Upper lobe of left lung (tissue), 6 donors: ENCODE measurements at regions not wholly inside any gene's neighbourhood (a gene's known extent, or its start where the extent isn't known, plus 50 kb on each side); places are given as distances from the start of the nearest gene placed in this dataset.

Experiments used
- ATAC-seq, 2 donors: fragments of 200-7000 bp; cut with Tn5 transposase; one replicate each; pipeline ENCODE4 v1.9.1; 2022; ENCODE audit warnings: mild to moderate bottlenecking in 2 of 2, moderate library complexity in 2 of 2; ENCODE audit not compliant: low FRiP score in 2 of 2
- DNase-seq, 2 donors: peaks; one replicate each; pipeline ENCODE4 v3.0.0-alpha.2; 2019 to 2020
- H3K27ac ChIP-seq, 4 donors: fragments of 200-600 bp; sonication (generic); one replicate each; pipeline ENCODE4 v1.5.1; 2016 to 2019
- H3K27me3 ChIP-seq, 4 donors: fragments of 200-600 bp; sonication (generic); one replicate each; pipeline ENCODE4 v1.5.1; 2017 to 2019
- H3K36me3 ChIP-seq, 4 donors: fragments of 200-600 bp; sonication (generic); one replicate each; pipeline ENCODE4 v1.5.1; 2016 to 2019
- H3K4me1 ChIP-seq, 4 donors: fragments of 200-600 bp; sonication (generic); one replicate each; pipeline ENCODE4 v1.5.1; 2018 to 2019
- H3K4me3 ChIP-seq, 4 donors: fragments of 200-600 bp; sonication (generic); one replicate each; pipeline ENCODE4 v1.5.1; 2017 to 2019; ENCODE audit warnings: mild to moderate bottlenecking in 2 of 4, moderate library complexity in 1 of 4
- H3K9me3 ChIP-seq, 4 donors: fragments of 200-600 bp; sonication (generic); one replicate each; pipeline ENCODE4 v1.5.1; 2018 to 2019
- EP300 ChIP-seq, 4 donors: sonication (generic); formaldehyde crosslinking; IDR thresholded peaks; one replicate each; pipeline ENCODE4 v1.5.1; 2017; ENCODE audit warnings: antibody characterized with exemption in 4 of 4, control low read depth in 2 of 4
- POLR2A ChIP-seq, 4 donors: fragments of 450-650 bp; IDR thresholded peaks; one replicate each; pipeline ENCODE4 v1.5.1; 2016 to 2017; ENCODE audit warnings: antibody characterized with exemption in 4 of 4, mild to moderate bottlenecking in 2 of 4
- POLR2AphosphoS5 ChIP-seq, 2 donors: sonication (generic); formaldehyde crosslinking; IDR thresholded peaks; one replicate each; pipeline ENCODE4 v1.5.1; 2017; ENCODE audit warnings: antibody characterized with exemption in 2 of 2
- WGBS, 2 donors: methylation state at CpG; one replicate each; pipeline ENCODE4 v1.1.5; 2017 to 2018; 5-methylcytosine and 5-hydroxymethylcytosine counted together
- TF ChIP-seq, protein P1 (sequence below), 6 experiments: fragments of 450-650 bp in 4 of 6; fragments of 200-600 bp in 2 of 6; sonication (generic) in 2 of 6; IDR thresholded peaks; one replicate each; pipeline ENCODE4 v1.5.1; 2016 to 2019; ENCODE audit warnings: antibody characterized with exemption in 6 of 6
- donor health status: DM: no; HTN: no; CAD: no; lungs with moderate emphysema.
- donor health status: DM: no; HTN: yes; CAD: no; lungs with severe emphysema.

DNA sequence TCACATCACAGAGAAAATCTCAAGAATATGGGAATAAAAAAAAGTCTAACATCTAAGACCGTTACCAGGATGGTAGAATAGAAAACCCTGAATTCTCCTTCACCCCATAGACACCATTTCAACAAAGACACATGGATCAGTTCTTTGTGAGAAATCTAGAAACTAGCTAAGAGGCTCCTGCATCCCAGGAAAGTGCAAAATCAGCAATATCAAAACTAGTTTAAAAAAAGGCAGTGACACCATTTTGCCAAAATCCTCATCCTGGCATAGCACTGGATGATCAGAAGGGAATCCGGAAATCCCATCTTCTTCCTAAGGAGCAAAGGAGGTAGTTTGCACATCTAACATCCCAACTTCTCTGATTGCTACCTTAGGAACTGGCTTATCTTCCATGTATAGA, 88.9 kb upstream of the MAGEE2 start:
- H3K9me3 ChIP-seq = peaks cover 0 to 13% (median 0%) of the 10 kb centered on the region in 4 donors
- 73 to 98% methylated on average over 2 of the region's 2 CpGs for WGBS, 2 donors
- no peak overlapping the region for H3K4me3 ChIP-seq
- TF ChIP-seq EP300 (IDR thresholded peaks at IDR 0.05) (no peak), POLR2A (IDR thresholded peaks at IDR 0.05) (no peak), POLR2AphosphoS5 (IDR thresholded peaks at IDR 0.05) (no peak)
- TF ChIP-seq, protein P1, sequence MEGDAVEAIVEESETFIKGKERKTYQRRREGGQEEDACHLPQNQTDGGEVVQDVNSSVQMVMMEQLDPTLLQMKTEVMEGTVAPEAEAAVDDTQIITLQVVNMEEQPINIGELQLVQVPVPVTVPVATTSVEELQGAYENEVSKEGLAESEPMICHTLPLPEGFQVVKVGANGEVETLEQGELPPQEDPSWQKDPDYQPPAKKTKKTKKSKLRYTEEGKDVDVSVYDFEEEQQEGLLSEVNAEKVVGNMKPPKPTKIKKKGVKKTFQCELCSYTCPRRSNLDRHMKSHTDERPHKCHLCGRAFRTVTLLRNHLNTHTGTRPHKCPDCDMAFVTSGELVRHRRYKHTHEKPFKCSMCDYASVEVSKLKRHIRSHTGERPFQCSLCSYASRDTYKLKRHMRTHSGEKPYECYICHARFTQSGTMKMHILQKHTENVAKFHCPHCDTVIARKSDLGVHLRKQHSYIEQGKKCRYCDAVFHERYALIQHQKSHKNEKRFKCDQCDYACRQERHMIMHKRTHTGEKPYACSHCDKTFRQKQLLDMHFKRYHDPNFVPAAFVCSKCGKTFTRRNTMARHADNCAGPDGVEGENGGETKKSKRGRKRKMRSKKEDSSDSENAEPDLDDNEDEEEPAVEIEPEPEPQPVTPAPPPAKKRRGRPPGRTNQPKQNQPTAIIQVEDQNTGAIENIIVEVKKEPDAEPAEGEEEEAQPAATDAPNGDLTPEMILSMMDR (IDR thresholded peaks at IDR 0.05) = no peak
- H3K36me3 ChIP-seq = no peaks in the 10 kb centered on the region
- H3K4me1 ChIP-seq = no peaks in the 10 kb centered on the region
- no peaks in the 10 kb centered on the region for H3K27me3 ChIP-seq
- ATAC-seq = no peak
- DNase-seq = no peak
- H3K27ac ChIP-seq = no peak overlapping the region

DNA sequence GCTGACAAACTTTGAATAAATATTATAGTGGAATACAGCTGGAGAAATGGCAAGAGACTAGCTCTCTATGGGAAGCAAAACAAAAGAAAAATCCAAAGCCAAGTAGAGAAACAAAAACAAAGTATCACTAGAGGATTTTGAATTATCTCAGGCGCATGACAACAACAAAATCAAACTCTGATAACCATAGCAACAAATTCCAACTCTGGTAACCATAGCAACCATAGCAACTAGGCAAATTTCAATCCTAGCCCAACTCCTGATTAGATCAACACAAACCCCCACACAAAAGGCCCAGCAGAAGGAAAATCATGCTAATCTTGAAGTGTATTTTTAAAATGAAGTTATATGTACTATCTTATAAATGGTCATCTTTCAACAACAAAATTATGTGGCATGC, 98.4 kb upstream of the MAGEE2 start:
- DNase-seq (no peak), ATAC-seq (no peak)
- Histone ChIP-seq H3K4me1 (no peaks in the 10 kb centered on the region), H3K27ac (no peak overlapping the region), H3K36me3 (no peaks in the 10 kb centered on the region), H3K9me3 (no peaks in the 10 kb centered on the region), H3K27me3 (no peaks in the 10 kb centered on the region), H3K4me3 (no peak overlapping the region)
- 40 to 50% methylated on average over 1 of the region's 1 CpG for WGBS, 2 donors
- TF ChIP-seq, protein P1 (IDR thresholded peaks at IDR 0.05) = no peak
- TF ChIP-seq POLR2AphosphoS5 (IDR thresholded peaks at IDR 0.05) (no peak), POLR2A (IDR thresholded peaks at IDR 0.05) (no peak), EP300 (IDR thresholded peaks at IDR 0.05) (no peak)

DNA sequence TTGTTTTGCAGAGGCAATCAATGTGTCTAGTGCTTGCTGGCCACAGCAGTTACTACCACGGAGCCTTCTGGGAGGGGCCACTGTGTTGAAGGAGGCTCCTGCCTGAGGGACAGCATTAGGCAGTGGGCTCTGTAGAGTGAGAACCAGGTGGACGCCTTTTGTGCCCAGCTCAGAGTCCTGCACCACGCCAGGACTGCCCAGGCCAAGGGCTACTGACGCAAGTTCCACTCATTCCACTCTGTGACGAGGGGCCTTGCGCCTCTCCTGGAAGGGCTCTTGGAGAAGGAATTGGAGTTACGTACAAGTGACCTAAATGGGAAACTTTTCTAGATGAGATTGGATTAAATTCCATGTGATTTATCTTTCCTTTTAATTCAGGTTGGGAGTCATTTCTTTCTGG, 102.8 kb upstream of the MAGEE2 start:
- WGBS, 2 donors = 75 to 100% methylated on average over 4 to 7 of the region's 7 CpGs

DNA sequence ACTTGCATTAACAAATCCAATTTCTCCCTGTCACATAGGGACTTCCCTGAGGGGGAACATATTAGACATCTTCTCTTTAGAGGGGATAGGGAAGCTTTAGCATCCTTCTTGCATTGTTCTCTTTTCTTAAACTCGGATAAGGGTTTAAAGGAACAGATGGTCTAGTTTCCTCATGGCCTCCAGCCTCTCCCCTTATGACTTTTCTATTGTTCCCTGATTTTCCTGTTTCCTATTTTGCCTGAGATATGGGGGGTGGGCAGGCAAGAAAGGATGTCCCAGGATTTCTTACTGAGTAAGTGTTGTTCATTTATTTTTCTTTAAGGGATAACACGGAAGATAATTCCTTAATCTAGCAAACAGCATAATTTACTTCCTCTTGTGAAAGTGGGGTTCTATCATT, 107.7 kb upstream of the MAGEE2 start:
- Histone ChIP-seq H3K4me1 (no peaks in the 10 kb centered on the region), H3K36me3 (no peaks in the 10 kb centered on the region), H3K27ac (no peak overlapping the region), H3K4me3 (no peak overlapping the region), H3K9me3 (no peaks in the 10 kb centered on the region), H3K27me3 (no peaks in the 10 kb centered on the region)
- TF ChIP-seq, protein P1 (IDR thresholded peaks at IDR 0.05) = no peak
- TF ChIP-seq POLR2A (IDR thresholded peaks at IDR 0.05) (no peak), POLR2AphosphoS5 (IDR thresholded peaks at IDR 0.05) (no peak), EP300 (IDR thresholded peaks at IDR 0.05) (no peak)
- DNase-seq (no peak), ATAC-seq (no peak)
- WGBS, 2 donors = 22 to 47% methylated on average over 2 of the region's 2 CpGs

More for the DNA sequence above, 102.8 kb upstream of the MAGEE2 start:
- TF ChIP-seq EP300 (IDR thresholded peaks at IDR 0.05) (no peak), POLR2AphosphoS5 (IDR thresholded peaks at IDR 0.05) (no peak), POLR2A (IDR thresholded peaks at IDR 0.05) (no peak)
- TF ChIP-seq, protein P1 (IDR thresholded peaks at IDR 0.05) = no peak
- Histone ChIP-seq H3K27ac (no peak overlapping the region), H3K4me3 (no peak overlapping the region), H3K9me3 (no peaks in the 10 kb centered on the region), H3K36me3 (no peaks in the 10 kb centered on the region), H3K27me3 (no peaks in the 10 kb centered on the region), H3K4me1 (no peaks in the 10 kb centered on the region)
- no peak for DNase-seq
- ATAC-seq = no peak

DNA sequence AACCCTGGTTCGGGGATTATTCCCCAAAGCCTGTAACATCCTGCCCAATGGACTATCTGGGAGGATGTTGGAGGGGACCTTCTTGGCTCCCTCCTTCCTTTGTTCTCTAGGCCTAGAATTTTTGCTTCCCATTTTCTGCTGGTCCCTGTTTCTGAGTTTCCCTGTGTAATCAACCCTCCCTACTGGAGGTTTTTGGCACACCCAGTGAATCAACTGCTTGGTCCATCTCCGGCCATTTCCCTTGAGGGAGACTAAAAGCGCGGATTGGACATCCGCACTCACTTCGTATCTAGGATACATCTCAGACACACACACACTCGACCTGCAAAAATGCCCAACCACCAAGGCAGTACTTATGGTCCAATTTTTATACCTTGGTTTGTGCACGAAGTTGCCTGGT, 108.2 kb upstream of the MAGEE2 start:
- H3K4me1 ChIP-seq = no peaks in the 10 kb centered on the region
- H3K27me3 ChIP-seq = no peaks in the 10 kb centered on the region
- no peaks in the 10 kb centered on the region for H3K9me3 ChIP-seq
- ATAC-seq (no peak), DNase-seq (no peak)
- 64 to 82% methylated on average over 8 of the region's 8 CpGs for WGBS, 2 donors
- no peaks in the 10 kb centered on the region for H3K36me3 ChIP-seq
- TF ChIP-seq POLR2AphosphoS5 (IDR thresholded peaks at IDR 0.05) (no peak), POLR2A (IDR thresholded peaks at IDR 0.05) (no peak), EP300 (IDR thresholded peaks at IDR 0.05) (no peak)
- TF ChIP-seq, protein P1 (IDR thresholded peaks at IDR 0.05) = no peak
- no peak overlapping the region for H3K4me3 ChIP-seq
- no peak overlapping the region for H3K27ac ChIP-seq
